SK-N-SH treated with all-trans-retinoic acid at 6 μM for 48 hours (cell line): ENCODE measurements at regions not wholly inside any gene's neighbourhood (a gene's known extent, or its start where the extent isn't known, plus 50 kb on each side); places are given as distances from the start of the nearest gene placed in this dataset.

Source experiments
- ARNTL ChIP-seq: fragments of 450-650 bp; formaldehyde crosslinking; IDR thresholded peaks from 2 replicates; pipeline ENCODE4 v1.5.0; 2020; ENCODE audit warnings: low read depth, mild to moderate bottlenecking, moderate library complexity, borderline replicate concordance
- TSHZ2 ChIP-seq: fragments of 250-450 bp; sonication (Bioruptor Pico); IDR thresholded peaks from 2 replicates; pipeline ENCODE4 v1.5.0; 2020; ENCODE audit warnings: mild to moderate bottlenecking, moderate library complexity
- ZC3H10 ChIP-seq: fragments of 250-450 bp; sonication (Bioruptor Pico); IDR thresholded peaks from 2 replicates; pipeline ENCODE4 v1.5.1; 2021; ENCODE audit warnings: mild to moderate bottlenecking, moderate library complexity

GRCh38 chr2:13143451-13143850 lies 426.7 kb downstream of the TRIB2 start:
- TF ChIP-seq ZC3H10 (CRISPR knock-in tag) (no peak), ARNTL (CRISPR knock-in tag) (no peak), TSHZ2 (CRISPR knock-in tag) (no peak)
